ENCODE measurements at regions not wholly inside any gene's neighbourhood (a gene's known extent, or its start where the extent isn't known, plus 50 kb on each side); places are given as distances from the start of the nearest gene placed in this dataset.
"Not testable (repeated sequence)": the region's sequence is repeated elsewhere in the genome, so short reads cannot be mapped to it uniquely, and the experiment has no call there.

DNA sequence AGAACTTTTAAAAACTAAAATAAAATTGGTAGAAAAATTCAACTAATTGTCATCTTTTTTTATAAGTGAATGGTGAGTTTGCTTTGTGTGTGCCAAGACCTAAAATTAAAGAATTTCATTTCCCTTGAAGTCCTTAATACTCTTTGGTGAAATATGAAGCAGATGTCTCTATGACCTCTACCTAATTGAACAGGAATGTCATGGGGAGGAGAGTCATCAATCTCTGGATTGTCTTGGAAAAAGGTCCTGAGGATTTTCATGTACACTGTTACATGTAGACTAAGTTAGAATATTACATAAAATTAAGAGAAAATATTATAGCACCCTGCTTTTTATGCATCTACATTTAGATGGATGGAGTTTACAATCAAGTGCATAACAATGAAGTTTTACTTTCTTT lies 177.9 kb upstream of the LRP1B start:
- H3K36me3 Mint-ChIP-seq (ENCODE audit: low read depth): no peaks in the 10 kb centered on the region
- H3K27me3 Mint-ChIP-seq: no peaks in the 10 kb centered on the region
- no peak overlapping the region for H3K27ac Mint-ChIP-seq
- H3K4me3 Mint-ChIP-seq: no peak overlapping the region
- H3K9me3 Mint-ChIP-seq: peaks cover 5% of the 10 kb centered on the region
- H3K4me1 Mint-ChIP-seq: no peaks in the 10 kb centered on the region
- DNase-seq: no peak
- intact Hi-C loops (cut with micrococcal nuclease): no loop called here

DNA sequence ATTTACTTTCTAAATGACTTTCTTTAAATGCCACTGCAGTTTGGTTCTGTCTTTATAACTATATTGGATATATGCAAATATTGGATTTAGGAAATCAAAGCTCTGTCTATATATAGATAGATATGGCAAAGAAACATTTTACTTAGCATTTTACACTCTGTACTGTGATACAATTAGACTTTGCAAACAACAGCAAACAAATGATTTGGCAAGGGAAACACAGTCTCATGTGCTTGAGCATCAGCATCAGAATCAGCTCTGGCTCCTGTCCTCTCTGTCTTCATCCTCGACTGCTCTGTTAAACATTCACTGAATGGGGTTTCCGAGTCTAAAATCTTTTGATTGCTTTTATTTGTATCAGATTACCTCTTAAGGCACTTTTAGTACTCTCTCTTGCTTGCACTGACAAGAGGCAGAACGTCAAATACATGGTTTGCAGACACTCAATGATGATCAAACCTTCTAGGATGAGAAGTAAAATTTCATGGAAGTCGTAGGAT lies 176.8 kb upstream of the LRP1B start:
- DNase-seq: no peak
- H3K4me3 Mint-ChIP-seq: no peak overlapping the region
- no peaks in the 10 kb centered on the region for H3K27me3 Mint-ChIP-seq
- no peaks in the 10 kb centered on the region for H3K4me1 Mint-ChIP-seq
- intact Hi-C loops (cut with micrococcal nuclease): no loop called here
- H3K27ac Mint-ChIP-seq: no peak overlapping the region
- peaks cover 5% of the 10 kb centered on the region for H3K9me3 Mint-ChIP-seq
- no peaks in the 10 kb centered on the region for H3K36me3 Mint-ChIP-seq (ENCODE audit: low read depth)

DNA sequence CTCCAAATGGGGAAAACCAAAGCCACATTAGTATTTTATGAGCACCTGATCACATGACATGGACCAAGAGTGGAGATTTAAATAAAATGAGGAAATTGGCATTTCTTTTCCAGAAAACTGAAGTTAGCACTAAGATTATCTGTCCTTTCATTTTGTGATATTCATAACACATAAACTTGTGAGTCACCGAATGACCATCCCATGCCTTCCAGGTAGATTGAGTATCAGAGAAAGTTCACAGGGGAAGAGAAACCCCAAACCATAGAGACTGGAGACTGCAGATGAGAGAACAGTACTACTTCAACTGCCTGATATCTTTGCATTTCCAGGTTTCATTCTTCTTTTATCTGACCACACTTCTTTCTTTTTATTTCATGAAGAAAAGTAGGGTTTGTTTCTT lies 176.3 kb upstream of the LRP1B start:
- Mint-ChIP-seq H3K9me3 (peaks cover 5% of the 10 kb centered on the region), H3K36me3 (ENCODE audit: low read depth) (no peaks in the 10 kb centered on the region), H3K27ac (no peak overlapping the region), H3K4me1 (no peaks in the 10 kb centered on the region), H3K4me3 (no peak overlapping the region), H3K27me3 (no peaks in the 10 kb centered on the region)
- no peak for DNase-seq
- intact Hi-C loops (cut with micrococcal nuclease): no loop called here

DNA sequence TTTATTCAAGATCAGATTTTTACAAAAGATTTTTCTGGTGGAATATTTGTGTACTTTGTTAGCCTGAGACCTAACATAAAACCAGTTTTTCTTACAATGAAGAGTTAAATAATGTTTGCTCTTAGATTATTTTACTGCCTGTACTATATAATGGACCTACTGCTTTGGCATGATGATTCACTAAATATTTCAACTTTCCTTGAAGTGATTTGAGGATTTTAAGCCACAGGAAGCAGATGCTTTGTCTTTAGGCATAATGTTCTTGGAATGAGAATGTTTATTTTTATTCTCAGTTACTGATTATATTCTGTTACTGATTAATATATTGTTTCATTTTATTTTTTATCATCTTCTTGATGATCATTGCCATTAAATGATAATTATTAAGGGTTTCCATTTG lies 175.3 kb upstream of the LRP1B start:
- intact Hi-C loops (cut with micrococcal nuclease): no loop called here
- H3K27ac Mint-ChIP-seq: no peak overlapping the region

DNA sequence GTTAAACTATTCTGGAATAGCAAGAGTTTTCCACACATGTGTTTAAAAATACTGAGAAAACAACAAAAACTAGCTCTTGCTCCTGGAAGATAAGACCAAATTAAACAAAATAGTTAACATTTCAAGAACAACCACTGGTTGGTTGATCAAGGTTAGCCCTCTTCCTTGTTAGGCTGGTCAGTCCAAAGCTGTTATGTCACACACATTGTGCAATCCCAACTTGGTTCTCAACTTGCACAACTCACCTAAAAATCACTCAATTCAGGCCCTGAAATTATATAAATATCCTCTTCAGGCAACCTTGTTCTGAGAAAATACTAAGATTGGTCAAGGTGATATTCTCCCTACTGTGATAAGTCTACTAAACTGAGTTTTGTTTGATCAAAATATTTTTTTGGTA lies 169.7 kb upstream of the LRP1B start:
- no peaks in the 10 kb centered on the region for H3K27me3 Mint-ChIP-seq
- DNase-seq: no peak
- no peaks in the 10 kb centered on the region for H3K9me3 Mint-ChIP-seq
- H3K27ac Mint-ChIP-seq: no peak overlapping the region
- intact Hi-C loops (cut with micrococcal nuclease): no loop called here
- no peak overlapping the region for H3K4me3 Mint-ChIP-seq
- H3K4me1 Mint-ChIP-seq: no peaks in the 10 kb centered on the region
- no peaks in the 10 kb centered on the region for H3K36me3 Mint-ChIP-seq (ENCODE audit: low read depth)

More for the DNA sequence above, 175.3 kb upstream of the LRP1B start:
- Mint-ChIP-seq H3K36me3 (ENCODE audit: low read depth) (no peaks in the 10 kb centered on the region), H3K27me3 (no peaks in the 10 kb centered on the region), H3K4me1 (no peaks in the 10 kb centered on the region), H3K9me3 (peaks cover 2% of the 10 kb centered on the region), H3K4me3 (no peak overlapping the region)
- DNase-seq: no peak

DNA sequence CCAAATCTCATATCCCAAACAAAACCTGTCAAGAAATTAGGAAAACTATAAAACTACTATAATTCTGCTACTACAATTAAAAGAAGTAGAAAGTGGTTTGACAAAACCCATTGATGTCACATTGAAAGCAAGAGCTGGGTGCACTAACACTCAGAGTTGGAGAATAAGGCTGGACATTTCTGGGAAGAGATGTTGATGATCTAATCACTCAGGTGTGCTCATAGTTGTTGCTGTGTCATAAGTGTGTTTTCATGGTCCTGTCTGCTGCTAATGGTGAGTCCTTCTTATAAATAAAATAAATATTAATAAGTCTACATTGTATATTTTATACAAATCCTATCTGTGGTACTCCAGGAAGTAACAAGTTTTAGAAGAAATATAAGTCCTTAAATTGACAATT lies 168.2 kb upstream of the LRP1B start:
- H3K36me3 Mint-ChIP-seq (ENCODE audit: low read depth): no peaks in the 10 kb centered on the region

DNA sequence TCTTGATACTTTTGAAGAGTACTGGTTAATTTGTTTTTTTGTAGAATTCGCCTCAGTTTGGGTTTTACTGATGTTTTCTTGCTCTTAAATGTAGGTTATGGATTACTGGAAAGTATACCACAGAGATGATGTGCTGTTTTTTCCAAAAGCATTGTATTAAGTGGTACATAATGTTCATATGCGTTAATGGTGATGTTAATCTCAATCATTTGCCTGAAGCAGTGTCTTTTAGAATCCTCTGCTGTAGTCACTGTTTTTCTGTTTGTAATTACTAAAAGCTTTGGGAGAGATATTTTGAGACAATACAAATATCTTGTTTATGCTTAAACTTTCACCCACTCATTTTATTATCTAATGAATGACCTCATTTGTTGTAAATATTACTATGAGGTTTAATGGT lies 163.4 kb upstream of the LRP1B start:
- H3K27ac Mint-ChIP-seq: no peak overlapping the region
- H3K36me3 Mint-ChIP-seq (ENCODE audit: low read depth): no peaks in the 10 kb centered on the region
- intact Hi-C loops (cut with micrococcal nuclease): no loop called here

More for the DNA sequence above, 168.2 kb upstream of the LRP1B start:
- no peak for DNase-seq
- Mint-ChIP-seq H3K9me3 (no peaks in the 10 kb centered on the region), H3K27ac (no peak overlapping the region), H3K4me3 (no peak overlapping the region), H3K4me1 (no peaks in the 10 kb centered on the region), H3K27me3 (no peaks in the 10 kb centered on the region)
- intact Hi-C loops (cut with micrococcal nuclease): no loop called here

DNA sequence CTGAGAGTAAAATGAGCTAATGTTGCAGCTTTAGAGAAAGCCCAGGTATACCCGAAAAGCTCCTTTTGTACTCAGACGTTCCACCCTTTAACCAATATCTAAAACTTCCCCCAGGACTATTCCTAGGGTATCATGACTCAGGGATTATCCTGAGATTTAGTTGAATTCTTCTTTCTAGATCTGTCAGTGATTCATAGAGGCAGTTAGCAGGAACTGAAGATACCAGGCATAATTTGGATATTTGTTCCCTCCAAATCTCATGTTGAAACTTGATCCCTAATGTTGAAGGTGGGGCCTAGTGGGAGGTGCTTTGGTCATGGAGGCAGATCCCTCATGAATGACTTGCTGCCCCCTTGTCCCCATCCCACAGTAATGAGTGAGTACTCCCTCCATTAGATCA lies 161.2 kb upstream of the LRP1B start:
- Mint-ChIP-seq H3K4me1 (no peaks in the 10 kb centered on the region), H3K27me3 (no peaks in the 10 kb centered on the region), H3K4me3 (no peak overlapping the region), H3K27ac (no peak overlapping the region), H3K9me3 (no peaks in the 10 kb centered on the region), H3K36me3 (ENCODE audit: low read depth) (no peaks in the 10 kb centered on the region)
- intact Hi-C loops (cut with micrococcal nuclease): no loop called here
- DNase-seq: no peak

More for the DNA sequence above, 163.4 kb upstream of the LRP1B start:
- no peak for DNase-seq
- no peaks in the 10 kb centered on the region for H3K27me3 Mint-ChIP-seq
- H3K4me1 Mint-ChIP-seq: no peaks in the 10 kb centered on the region
- no peaks in the 10 kb centered on the region for H3K9me3 Mint-ChIP-seq
- no peak overlapping the region for H3K4me3 Mint-ChIP-seq

DNA sequence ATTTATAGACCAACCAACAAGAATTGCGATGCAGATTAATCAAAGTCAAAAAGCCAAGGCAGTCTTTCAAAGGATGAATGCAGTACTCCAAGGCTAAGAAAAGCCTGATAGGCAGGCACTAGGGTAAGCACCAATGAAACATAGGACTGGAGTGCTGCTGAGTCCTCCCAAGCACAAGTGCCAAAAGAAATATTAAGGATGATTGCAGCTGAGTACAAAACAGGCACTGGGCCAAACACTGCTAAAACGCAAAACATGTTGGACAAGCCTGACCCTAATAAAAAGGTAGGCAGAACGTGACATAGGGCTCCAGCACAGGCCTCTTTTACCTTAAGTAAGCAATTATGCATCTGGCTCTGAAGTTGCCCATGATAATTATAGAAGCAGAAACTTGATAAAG lies 160.1 kb upstream of the LRP1B start:
- Mint-ChIP-seq H3K36me3 (ENCODE audit: low read depth) (no peaks in the 10 kb centered on the region), H3K9me3 (no peaks in the 10 kb centered on the region), H3K27ac (no peak overlapping the region), H3K4me3 (no peak overlapping the region), H3K27me3 (no peaks in the 10 kb centered on the region), H3K4me1 (no peaks in the 10 kb centered on the region)
- intact Hi-C loops (cut with micrococcal nuclease): no loop called here
- no peak for DNase-seq

DNA sequence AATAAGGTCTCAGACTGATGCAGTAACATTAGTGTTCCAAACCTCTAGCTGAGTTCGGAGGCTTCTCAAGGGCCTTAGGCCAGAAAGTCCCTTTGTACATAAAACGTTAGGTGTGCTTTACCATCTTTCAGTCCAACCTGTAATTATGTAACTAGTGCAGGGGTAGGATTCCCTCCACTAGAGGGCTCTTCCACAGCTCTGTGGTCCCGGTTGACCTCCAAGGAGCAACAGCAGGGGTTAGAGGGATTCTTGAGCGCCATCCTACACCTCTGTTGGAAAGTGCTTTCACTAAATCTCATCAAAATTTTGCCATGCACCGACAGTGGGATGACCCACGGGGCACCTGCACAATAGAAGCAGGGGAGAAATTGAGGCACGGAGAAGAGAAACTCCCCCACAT lies 155.8 kb upstream of the LRP1B start:
- DNase-seq: no peak
- Mint-ChIP-seq H3K4me1 (no peaks in the 10 kb centered on the region), H3K27ac (no peak overlapping the region), H3K36me3 (ENCODE audit: low read depth) (no peaks in the 10 kb centered on the region), H3K9me3 (no peaks in the 10 kb centered on the region), H3K4me3 (no peak overlapping the region), H3K27me3 (no peaks in the 10 kb centered on the region)
- intact Hi-C loops (cut with micrococcal nuclease): no loop called here

DNA sequence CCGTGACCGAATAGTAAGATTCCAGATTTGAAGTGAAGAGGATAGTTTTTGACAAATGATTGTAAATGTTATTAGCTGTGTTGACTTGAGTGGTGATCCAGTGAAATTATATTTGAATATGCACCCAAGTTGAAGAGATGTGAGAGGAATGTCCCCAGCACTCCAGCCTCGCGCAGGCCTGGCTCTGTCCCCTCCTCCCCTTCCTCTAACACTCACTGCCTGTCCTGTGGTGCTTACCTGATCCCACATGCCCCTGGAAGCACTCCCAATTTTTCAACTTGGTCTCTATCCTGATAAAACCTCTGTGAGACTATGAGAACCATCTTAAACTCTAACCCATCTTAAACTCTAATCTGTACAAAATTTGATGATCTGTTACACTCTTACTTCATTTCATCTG lies 154.7 kb upstream of the LRP1B start:
- Mint-ChIP-seq H3K4me1 (no peaks in the 10 kb centered on the region), H3K27ac (no peak overlapping the region), H3K9me3 (no peaks in the 10 kb centered on the region), H3K27me3 (no peaks in the 10 kb centered on the region), H3K36me3 (ENCODE audit: low read depth) (no peaks in the 10 kb centered on the region), H3K4me3 (no peak overlapping the region)
- intact Hi-C loops (cut with micrococcal nuclease): no loop called here
- no peak for DNase-seq

DNA sequence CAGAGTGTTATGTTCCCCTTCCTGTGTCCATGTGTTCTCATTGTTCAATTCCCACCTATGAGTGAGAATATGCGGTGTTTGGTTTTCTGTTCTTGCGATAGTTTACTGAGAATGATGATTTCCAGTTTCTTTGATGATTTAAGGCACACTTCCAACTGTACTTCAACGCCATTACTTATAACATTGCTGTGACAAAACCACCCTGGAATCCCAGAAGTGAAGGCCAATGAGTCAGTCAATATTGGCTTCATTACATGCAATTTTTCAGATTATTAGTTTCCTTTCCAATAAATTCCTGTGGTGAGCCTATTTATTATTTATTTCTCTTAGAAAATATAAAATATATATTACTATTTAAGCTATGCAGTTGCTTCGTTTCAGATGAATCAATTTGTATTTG lies 153.5 kb upstream of the LRP1B start:
- H3K4me1 Mint-ChIP-seq; H3K9me3 Mint-ChIP-seq; DNase-seq; intact Hi-C loops (cut with micrococcal nuclease); H3K4me3 Mint-ChIP-seq; H3K27ac Mint-ChIP-seq; H3K27me3 Mint-ChIP-seq; H3K36me3 Mint-ChIP-seq (ENCODE audit: low read depth): not testable (repeated sequence)

DNA sequence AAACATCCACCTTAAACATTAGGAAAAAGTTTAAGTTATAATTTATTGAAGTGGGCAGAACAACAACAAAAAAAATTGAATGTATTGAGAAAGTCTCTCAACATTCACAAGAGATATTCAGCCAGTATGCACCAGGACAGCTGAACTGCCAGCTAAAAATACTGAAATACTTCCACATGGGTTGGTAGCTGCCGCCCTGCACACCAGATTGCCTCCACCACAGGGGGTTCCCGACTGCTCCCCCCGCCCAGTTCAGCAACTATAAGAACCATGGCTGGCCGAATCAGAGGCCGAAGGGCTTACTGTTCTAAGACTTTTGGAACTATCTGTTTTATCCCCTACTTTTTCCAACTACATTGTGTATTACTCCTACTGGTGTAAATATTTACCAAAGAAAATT lies 150.0 kb upstream of the LRP1B start:
- no peaks in the 10 kb centered on the region for H3K4me1 Mint-ChIP-seq
- intact Hi-C loops (cut with micrococcal nuclease): no loop called here
- no peaks in the 10 kb centered on the region for H3K27me3 Mint-ChIP-seq
- no peaks in the 10 kb centered on the region for H3K36me3 Mint-ChIP-seq (ENCODE audit: low read depth)
- H3K4me3 Mint-ChIP-seq: no peak overlapping the region
- no peaks in the 10 kb centered on the region for H3K9me3 Mint-ChIP-seq
- DNase-seq: no peak
- no peak overlapping the region for H3K27ac Mint-ChIP-seq

DNA sequence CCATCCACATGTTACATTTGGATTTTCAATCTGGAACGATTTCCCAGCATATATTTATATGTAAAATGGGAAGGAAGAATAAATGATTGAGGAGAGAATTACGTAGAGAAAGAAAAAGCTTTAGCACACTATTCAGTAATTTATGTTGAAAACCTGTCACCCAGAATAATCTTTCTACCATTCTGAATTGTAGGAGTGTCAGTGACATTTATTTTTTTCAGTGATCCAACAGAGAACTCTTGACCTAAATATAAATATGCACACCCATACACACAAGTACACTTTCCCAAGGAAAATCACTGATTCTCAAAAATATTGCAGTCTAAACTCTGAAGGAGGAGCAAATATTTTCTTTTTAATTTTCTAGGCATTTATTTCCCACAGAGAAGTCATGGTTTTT lies 140.2 kb upstream of the LRP1B start:
- DNase-seq: no peak
- Mint-ChIP-seq H3K9me3 (no peaks in the 10 kb centered on the region), H3K4me3 (no peak overlapping the region), H3K4me1 (no peaks in the 10 kb centered on the region), H3K27me3 (no peaks in the 10 kb centered on the region), H3K36me3 (ENCODE audit: low read depth) (no peaks in the 10 kb centered on the region), H3K27ac (no peak overlapping the region)
- intact Hi-C loops (cut with micrococcal nuclease): no loop called here

DNA sequence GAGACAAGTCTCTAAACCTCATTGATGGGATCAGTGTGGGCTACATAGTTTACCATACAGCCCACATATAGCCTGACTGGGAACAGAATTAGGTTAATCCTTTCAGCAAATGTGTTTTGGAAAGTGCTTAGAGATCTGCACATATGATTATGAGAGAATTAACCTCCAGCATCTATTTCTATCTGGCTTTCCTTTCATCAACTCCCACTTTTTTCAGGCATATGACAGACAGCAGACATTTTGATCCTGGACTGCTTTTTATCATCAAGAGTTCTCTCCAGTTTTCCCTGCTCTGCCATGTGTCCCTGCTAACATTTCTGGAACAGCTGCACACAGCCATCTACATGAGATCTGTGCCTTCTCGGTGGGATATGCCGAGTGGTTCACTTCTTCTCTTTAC lies 139.5 kb upstream of the LRP1B start:
- Mint-ChIP-seq H3K4me1 (no peaks in the 10 kb centered on the region), H3K36me3 (ENCODE audit: low read depth) (no peaks in the 10 kb centered on the region), H3K27me3 (no peaks in the 10 kb centered on the region), H3K9me3 (no peaks in the 10 kb centered on the region), H3K4me3 (no peak overlapping the region), H3K27ac (no peak overlapping the region)
- intact Hi-C loops (cut with micrococcal nuclease): no loop called here
- no peak for DNase-seq
